H9 (cell line): ENCODE measurements at regions not wholly inside any gene's neighbourhood (a gene's known extent, or its start where the extent isn't known, plus 50 kb on each side); places are given as distances from the start of the nearest gene placed in this dataset.

Source experiments
- DNase-seq: peaks from one replicate; pipeline ENCODE4 v3.0.0-alpha.2; 2017
- H2AFZ ChIP-seq: one replicate; pipeline ENCODE4 v1.6.1; 2013; ENCODE audit warnings: mild to moderate bottlenecking, low read length, control low read depth, moderate library complexity
- H2AK5ac ChIP-seq: 2 replicates; pipeline ENCODE4 v1.6.1; 2013; ENCODE audit warnings: low read length, control low read depth, mixed read lengths; ENCODE audit not compliant: insufficient read length
- H2BK120ac ChIP-seq: one replicate; pipeline ENCODE4 v1.6.1; 2013; ENCODE audit warnings: low read depth, mild to moderate bottlenecking, low read length, control low read depth, inconsistent platforms; ENCODE audit not compliant: poor library complexity, severe bottlenecking
- H2BK12ac ChIP-seq: 2 replicates; pipeline ENCODE4 v1.6.1; 2013; ENCODE audit warnings: low read length, control low read depth, mixed read lengths, low read depth; ENCODE audit not compliant: insufficient read length
- H2BK15ac ChIP-seq: 2 replicates; pipeline ENCODE4 v1.6.1; 2013; ENCODE audit warnings: low read depth, low read length, control low read depth
- H2BK20ac ChIP-seq: one replicate; pipeline ENCODE4 v1.6.1; 2013; ENCODE audit warnings: low read depth, mild to moderate bottlenecking, low read length, control low read depth, inconsistent platforms; ENCODE audit not compliant: poor library complexity, severe bottlenecking
- H2BK5ac ChIP-seq: 2 replicates; pipeline ENCODE4 v1.6.1; 2013; ENCODE audit warnings: low read length, control low read depth, mixed read lengths; ENCODE audit not compliant: insufficient read length
- H3K14ac ChIP-seq: 2 replicates; pipeline ENCODE4 v1.6.1; 2013; ENCODE audit warnings: low read length, control low read depth; ENCODE audit not compliant: insufficient read depth
- H3K18ac ChIP-seq: 2 replicates; pipeline ENCODE4 v1.6.1; 2013; ENCODE audit warnings: low read depth, mild to moderate bottlenecking, mixed read lengths, low read length, control low read depth; ENCODE audit not compliant: insufficient read length
- H3K23ac ChIP-seq: 2 replicates; pipeline ENCODE4 v1.6.1; 2013; ENCODE audit warnings: low read length, control low read depth, mixed read lengths, low read depth; ENCODE audit not compliant: insufficient read length
- H3K23me2 ChIP-seq: 2 replicates; pipeline ENCODE4 v1.6.1; 2013; ENCODE audit warnings: low read depth, mild to moderate bottlenecking, mixed read lengths, low read length, control low read depth; ENCODE audit not compliant: insufficient read length, poor library complexity, severe bottlenecking
- H3K27ac ChIP-seq: 2 replicates; pipeline ENCODE4 v1.5.1; 2013; ENCODE audit warnings: low read length, control low read depth, mixed read lengths, low read depth; ENCODE audit not compliant: insufficient read length
- H3K27me3 ChIP-seq: 2 replicates; pipeline ENCODE4 v1.6.1; 2013; ENCODE audit warnings: low read length, control low read depth, inconsistent platforms; ENCODE audit not compliant: insufficient read depth
- H3K4ac ChIP-seq: 2 replicates; pipeline ENCODE4 v1.6.1; 2013; ENCODE audit warnings: low read depth, mild to moderate bottlenecking, control low read depth, inconsistent platforms, low read length, moderate library complexity
- H3K4me1 ChIP-seq: 2 replicates; pipeline ENCODE4 v1.6.1; 2013; ENCODE audit warnings: low read length, control low read depth, inconsistent platforms; ENCODE audit not compliant: insufficient read depth
- H3K4me2 ChIP-seq: 2 replicates; pipeline ENCODE4 v1.6.1; 2013; ENCODE audit warnings: low read length, control low read depth, mixed read lengths; ENCODE audit not compliant: insufficient read length, insufficient read depth
- H3K56ac ChIP-seq: 2 replicates; pipeline ENCODE4 v1.6.1; 2013; ENCODE audit warnings: low read depth, mild to moderate bottlenecking, mixed read lengths, low read length, control low read depth; ENCODE audit not compliant: insufficient read length
- H3K79me1 ChIP-seq: 2 replicates; pipeline ENCODE4 v1.6.1; 2013; ENCODE audit warnings: low read depth, mild to moderate bottlenecking, moderate library complexity, low read length, control low read depth, inconsistent platforms; ENCODE audit not compliant: insufficient read depth, poor library complexity, severe bottlenecking
- H3K79me2 ChIP-seq: 2 replicates; pipeline ENCODE4 v1.6.1; 2013; ENCODE audit warnings: low read length, control low read depth, inconsistent platforms; ENCODE audit not compliant: insufficient read depth
- H3K9ac ChIP-seq: 2 replicates; pipeline ENCODE4 v1.6.1; 2013; ENCODE audit warnings: low read length, control low read depth, mixed read lengths; ENCODE audit not compliant: insufficient read length; ENCODE audit errors: extremely low read depth
- H3K9me3 ChIP-seq: one replicate; pipeline ENCODE4 v1.6.1; 2013; ENCODE audit warnings: low read depth, low read length, inconsistent platforms; ENCODE audit not compliant: control insufficient read depth
- H3T11ph ChIP-seq: one replicate; pipeline ENCODE4 v1.6.1; 2013; ENCODE audit warnings: mild to moderate bottlenecking, low read length, control low read depth, inconsistent platforms
- H4K20me1 ChIP-seq: one replicate; pipeline ENCODE4 v1.6.1; 2013; ENCODE audit not compliant: control insufficient read depth, insufficient read length, insufficient read depth
- H4K5ac ChIP-seq: 2 replicates; pipeline ENCODE4 v1.6.1; 2013; ENCODE audit warnings: low read depth, mild to moderate bottlenecking, mixed read lengths, low read length, control low read depth; ENCODE audit not compliant: insufficient read length
- H4K8ac ChIP-seq: replicated peaks from 2 replicates; pipeline ENCODE4 v1.6.1; 2013; ENCODE audit warnings: low read length, control low read depth, mixed read lengths, low read depth; ENCODE audit not compliant: insufficient read length
- H4K91ac ChIP-seq: 2 replicates; pipeline ENCODE4 v1.6.1; 2013; ENCODE audit warnings: low read depth, mild to moderate bottlenecking, moderate library complexity, mixed read lengths, low read length, control low read depth; ENCODE audit not compliant: insufficient read length
- H3K27ac Mint-ChIP-seq, 3 experiments: 2 replicates in 2 of 3; 3 replicates in 1 of 3; pipeline ENCODE4 v1.8.0; 2020 to 2021; ENCODE audit warnings: mixed read lengths in 3 of 3, mild to moderate bottlenecking in 1 of 3, moderate library complexity in 1 of 3
- H3K27me3 Mint-ChIP-seq: 2 replicates; pipeline ENCODE4 v1.8.0; 2021; ENCODE audit warnings: low read depth, mild to moderate bottlenecking, moderate library complexity, mixed read lengths
- H3K36me3 Mint-ChIP-seq, 3 experiments: 2 replicates in 2 of 3; 3 replicates in 1 of 3; pipeline ENCODE4 v1.8.0; 2020 to 2021; ENCODE audit warnings: low read depth in 3 of 3, mixed read lengths in 3 of 3; ENCODE audit not compliant: insufficient read depth in 1 of 3
- H3K4me1 Mint-ChIP-seq, 2 experiments: 2 replicates each; pipeline ENCODE4 v1.8.0; 2020; ENCODE audit warnings: mixed read lengths in 2 of 2
- H3K4me3 Mint-ChIP-seq, 2 experiments: 2 replicates in 1 of 2; 3 replicates in 1 of 2; pipeline ENCODE4 v1.8.0; 2020 to 2021; ENCODE audit warnings: mild to moderate bottlenecking in 2 of 2, mixed read lengths in 2 of 2, moderate library complexity in 1 of 2
- H3K9me3 Mint-ChIP-seq, 2 experiments: 2 replicates in 1 of 2; 3 replicates in 1 of 2; pipeline ENCODE4 v1.8.0; 2020; ENCODE audit warnings: mild to moderate bottlenecking in 2 of 2, mixed read lengths in 2 of 2, moderate library complexity in 1 of 2
- WGBS: extraction: QIAGEN DNeasy Blood & Tissue Kit; methylation state at CpG from one replicate; pipeline ENCODE4 v1.1.7; 2013; ENCODE audit warnings: missing lambda C conversion rate, low lambda C conversion rate, mixed read lengths; ENCODE audit not compliant: insufficient read length; ENCODE audit errors: extremely low coverage; 5-methylcytosine and 5-hydroxymethylcytosine counted together
- TF ChIP-seq, protein P1 (sequence below): fragments of 200-600 bp; sonication (generic); conservative IDR thresholded peaks from 3 replicates; pipeline ENCODE4 v1.8.0; 2021; ENCODE audit warnings: antibody characterized with exemption, mild to moderate bottlenecking

DNA sequence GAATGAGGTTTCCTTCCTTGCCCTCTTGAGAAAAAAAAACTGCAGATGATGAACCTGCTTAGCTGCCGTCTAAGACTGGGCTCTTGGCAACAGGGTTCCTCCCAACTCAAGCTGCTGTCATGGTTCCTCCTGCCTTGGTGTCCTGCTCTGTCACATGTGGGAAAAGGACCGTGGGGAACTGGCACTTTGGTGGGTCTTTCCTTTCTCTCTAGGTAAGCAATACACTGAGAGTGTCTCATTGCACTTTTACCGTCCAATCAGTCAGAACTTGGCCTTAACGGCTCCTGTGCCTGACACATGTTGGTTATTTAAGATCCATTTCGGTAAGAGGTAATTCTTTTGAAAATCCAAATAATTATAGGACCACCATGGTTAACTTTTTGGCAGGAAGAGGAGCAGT is 60.8 kb upstream of the RNF152 start:
- Histone ChIP-seq H3K4me2 (no peak overlapping the region), H3T11ph (no peak overlapping the region), H2AK5ac (no peak overlapping the region), H3K14ac (no peak overlapping the region), H2BK120ac (no peak overlapping the region), H4K20me1 (no peaks in the 10 kb centered on the region), H3K79me2 (no peaks in the 10 kb centered on the region), H3K4me1 (peaks cover 3% of the 10 kb centered on the region; the same call in 1 of the 2 replicates), H2BK5ac (no peak overlapping the region), H3K18ac (no peak overlapping the region), H3K9me3 (no peaks in the 10 kb centered on the region), H4K8ac (no peak overlapping the region), H3K23me2 (no peaks in the 10 kb centered on the region), H3K4ac (no peak overlapping the region), H4K91ac (no peak overlapping the region), H2BK12ac (no peak overlapping the region), H3K27me3 (no peaks in the 10 kb centered on the region), H3K9ac (no peak overlapping the region), H3K27ac (no peak overlapping the region), H2BK20ac (no peak overlapping the region), H2BK15ac (no peak overlapping the region), H3K79me1 (no peaks in the 10 kb centered on the region), H3K56ac (no peak overlapping the region), H3K23ac (no peak overlapping the region), H2AFZ (no peak overlapping the region), H4K5ac (no peak overlapping the region)
- no peak overlapping the region for H3K4me3 Mint-ChIP-seq
- TF ChIP-seq, protein P1, sequence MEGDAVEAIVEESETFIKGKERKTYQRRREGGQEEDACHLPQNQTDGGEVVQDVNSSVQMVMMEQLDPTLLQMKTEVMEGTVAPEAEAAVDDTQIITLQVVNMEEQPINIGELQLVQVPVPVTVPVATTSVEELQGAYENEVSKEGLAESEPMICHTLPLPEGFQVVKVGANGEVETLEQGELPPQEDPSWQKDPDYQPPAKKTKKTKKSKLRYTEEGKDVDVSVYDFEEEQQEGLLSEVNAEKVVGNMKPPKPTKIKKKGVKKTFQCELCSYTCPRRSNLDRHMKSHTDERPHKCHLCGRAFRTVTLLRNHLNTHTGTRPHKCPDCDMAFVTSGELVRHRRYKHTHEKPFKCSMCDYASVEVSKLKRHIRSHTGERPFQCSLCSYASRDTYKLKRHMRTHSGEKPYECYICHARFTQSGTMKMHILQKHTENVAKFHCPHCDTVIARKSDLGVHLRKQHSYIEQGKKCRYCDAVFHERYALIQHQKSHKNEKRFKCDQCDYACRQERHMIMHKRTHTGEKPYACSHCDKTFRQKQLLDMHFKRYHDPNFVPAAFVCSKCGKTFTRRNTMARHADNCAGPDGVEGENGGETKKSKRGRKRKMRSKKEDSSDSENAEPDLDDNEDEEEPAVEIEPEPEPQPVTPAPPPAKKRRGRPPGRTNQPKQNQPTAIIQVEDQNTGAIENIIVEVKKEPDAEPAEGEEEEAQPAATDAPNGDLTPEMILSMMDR, result no peak
- no peak for DNase-seq
- peaks cover 0 to 4% (median 3%) of the 10 kb centered on the region in 3 experiments; a peak in 2 of 7 replicates for H3K36me3 Mint-ChIP-seq
- no peak overlapping the region for H3K27ac Mint-ChIP-seq
- peaks cover 21 to 28% of the 10 kb centered on the region in 2 experiments for H3K4me1 Mint-ChIP-seq
- WGBS, result no CpG with 5 or more reads among the region's 5 CpGs
- H3K27me3 Mint-ChIP-seq, result no peaks in the 10 kb centered on the region; the same call in none of the 2 replicates
- H3K9me3 Mint-ChIP-seq, result peaks cover 0 to 3% of the 10 kb centered on the region in 2 experiments; a peak in 2 of 5 replicates
